GM12878 (cell line): ENCODE measurements at regions not wholly inside any gene's neighbourhood (a gene's known extent, or its start where the extent isn't known, plus 50 kb on each side); places are given as distances from the start of the nearest gene placed in this dataset.

Experiments used
- ATAC-seq: fragments of 200-7000 bp; cut with Tn5 transposase; 3 replicates; pipeline ENCODE4 v1.9.1; 2020; ENCODE audit warnings: mild to moderate bottlenecking, moderate library complexity
- BruUV-seq: library from RNA; stranded (reverse); fragments of 400-500 nt; replicated peaks from 2 replicates; lab custom pipeline; 2021; lab: Mats Ljungman, UMichigan
- CTCF ChIA-PET: fragments of 300-600 bp; sonication (Branson Sonifier 250); formaldehyde crosslinking; extraction: SDS; loops from one replicate; lab custom pipeline; 2021; ENCODE audit warnings: inconsistent platforms; lab: Yijun Ruan, JAX
- POLR2A ChIA-PET: fragments of 350-600 bp; formaldehyde crosslinking; extraction: SDS; loops from one replicate; lab custom pipeline; 2021; ENCODE audit warnings: inconsistent platforms; lab: Charles Lee
- RAD21 ChIA-PET: fragments of 300-600 bp; sonication (Branson Sonifier 250); formaldehyde crosslinking; loops from one replicate; lab custom pipeline; 2023; ENCODE audit warnings: antibody characterized with exemption; ENCODE audit not compliant: unreplicated experiment; lab: Charles Lee
- SMC1A ChIA-PET: fragments of 300-600 bp; sonication (Branson Sonifier 250); formaldehyde crosslinking; loops from one replicate; lab custom pipeline; 2023; ENCODE audit not compliant: unreplicated experiment, uncharacterized antibody; lab: Charles Lee
- DNase-seq: peaks from one replicate; pipeline ENCODE4 v3.0.0-alpha.2; 2011; ENCODE audit warnings: low read depth, low spot score
- FAIRE-seq: peaks from 3 replicates; lab custom pipeline; 2011; peaks lifted over from hg19 to GRCh38; lab: Jason Lieb, UNC
- H2AFZ ChIP-seq: 2 replicates; pipeline ENCODE4 v1.6.0; 2011; ENCODE audit warnings: low read depth, low read length, control low read depth; ENCODE audit not compliant: control insufficient read depth
- H3K27ac ChIP-seq: 2 replicates; pipeline ENCODE4 v1.5.1; 2011; ENCODE audit warnings: control low read depth; ENCODE audit not compliant: control insufficient read depth, insufficient read depth
- H3K27me3 ChIP-seq, 2 experiments: replicated peaks in 1 of 2; 2 replicates each; pipeline versions ENCODE4 v1.6.0 to v1.6.1; 2011; ENCODE audit warnings: low read length in 1 of 2; ENCODE audit not compliant: control insufficient read depth in 2 of 2, insufficient read depth in 2 of 2
- H3K36me3 ChIP-seq, 2 experiments: 2 replicates each; pipeline ENCODE4 v1.5.1; 2011; ENCODE audit warnings: low read length in 1 of 2; ENCODE audit not compliant: control insufficient read depth in 2 of 2, insufficient read depth in 2 of 2
- H3K4me1 ChIP-seq: 2 replicates; pipeline ENCODE4 v1.6.1; 2011; ENCODE audit warnings: mild to moderate bottlenecking, low read length, moderate library complexity, mixed read lengths; ENCODE audit not compliant: control insufficient read depth, insufficient read depth
- H3K4me2 ChIP-seq: 2 replicates; pipeline ENCODE4 v1.6.0; 2011; ENCODE audit warnings: control low read depth; ENCODE audit not compliant: control insufficient read depth, insufficient read depth
- H3K4me3 ChIP-seq: fragments of 200-600 bp; sonication (generic); 2 replicates; pipeline ENCODE4 v1.5.1; 2016
- H3K79me2 ChIP-seq: 2 replicates; pipeline ENCODE4 v1.6.0; 2011; ENCODE audit warnings: low read length; ENCODE audit not compliant: control insufficient read depth, insufficient read depth
- H3K9ac ChIP-seq: 2 replicates; pipeline ENCODE4 v1.8.0; 2011; ENCODE audit warnings: low read length, control low read depth, mixed read lengths; ENCODE audit not compliant: control insufficient read depth, insufficient read depth
- H3K9me3 ChIP-seq: replicated peaks from 3 replicates; pipeline ENCODE4 v1.5.1; 2011; ENCODE audit warnings: mild to moderate bottlenecking, low read length; ENCODE audit not compliant: control insufficient read depth, insufficient read depth
- H4K20me1 ChIP-seq: 2 replicates; pipeline ENCODE4 v1.6.0; 2011; ENCODE audit not compliant: control insufficient read depth, insufficient read depth
- CBX5 ChIP-seq: sonication (generic); IDR thresholded peaks from 2 replicates; pipeline ENCODE4 v1.6.1; 2016; ENCODE audit warnings: low read depth, moderate library complexity, mild to moderate bottlenecking, inconsistent platforms
- ETV6 ChIP-seq, 2 experiments: fragments of 450-650 bp in 1 of 2; IDR thresholded peaks in 1 of 2; conservative IDR thresholded peaks in 1 of 2; 2 replicates each; pipeline ENCODE4 v1.6.1; 2014; ENCODE audit warnings: antibody characterized with exemption in 1 of 2, borderline replicate concordance in 1 of 2, low read depth in 1 of 2, mild to moderate bottlenecking in 1 of 2, moderate library complexity in 1 of 2
- MXI1 ChIP-seq: fragments of 150-350 bp; IDR thresholded peaks from 2 replicates; pipeline ENCODE4 v1.6.1; 2011; ENCODE audit warnings: low read depth, mild to moderate bottlenecking, inconsistent platforms, low read length, improper control_type of control experiment
- NR2F1 ChIP-seq: fragments of 450-650 bp; conservative IDR thresholded peaks from 2 replicates; pipeline ENCODE4 v1.6.1; 2017; ENCODE audit warnings: mild to moderate bottlenecking
- RUNX3 ChIP-seq: IDR thresholded peaks from 2 replicates; pipeline ENCODE4 v1.6.1; 2012; ENCODE audit warnings: low read length, inconsistent platforms
- TAF1 ChIP-seq: IDR thresholded peaks from 2 replicates; pipeline ENCODE4 v1.6.1; 2011; ENCODE audit warnings: mild to moderate bottlenecking, low read depth, low read length, borderline replicate concordance
- ZNF24 ChIP-seq: fragments of 450-650 bp; IDR thresholded peaks from 2 replicates; pipeline ENCODE4 v1.6.1; 2017; ENCODE audit warnings: antibody characterized with exemption, mild to moderate bottlenecking
- WGBS: methylation state at CpG from one replicate; pipeline ENCODE4 v1.1.6; 2016; ENCODE audit warnings: low lambda C conversion rate; ENCODE audit not compliant: insufficient replicate concordance, insufficient coverage; ENCODE audit errors: missing lambda C conversion rate; 5-methylcytosine and 5-hydroxymethylcytosine counted together
- in situ Hi-C: fragments of 300-500 bp; cut with MboI; formaldehyde crosslinking; loops from 9 replicates; pipeline ENCODE4 v1.14.3; 2018; ENCODE audit warnings: mixed read lengths
- intact Hi-C: fragments of 100-400 bp; cut with micrococcal nuclease; formaldehyde crosslinking; loops from one replicate; pipeline ENCODE4 v1.14.2; 2022; ENCODE audit not compliant: unreplicated experiment

- TF ChIP-seq ZNF24 = no peak
- TF ChIP-seq RUNX3 = no peak
- TF ChIP-seq NR2F1 = no peak
- TF ChIP-seq MXI1 = no peak
Observed at GRCh38 chr1:87269921-87270320, 58.8 kb upstream of the LMO4 start (continued).

- TF ChIP-seq ETV6 (conservative IDR thresholded peaks at IDR 0.05 in 1 of 2, IDR thresholded peaks at IDR 0.05 in 1 of 2; ENCODE audit: borderline replicate concordance in 1 of 2, low read depth in 1 of 2) (no peak), TAF1 (no peak), CBX5 (no peak)
- ATAC-seq (no peak), FAIRE-seq (no peak), DNase-seq (no peak)
- no peaks in the 10 kb centered on the region for H3K79me2 ChIP-seq
- 6% methylated on average over 1 of the region's 1 CpG for WGBS
- no peak overlapping the region for H3K4me3 ChIP-seq
- no peak overlapping the region for H3K9ac ChIP-seq
- BruUV-seq = no TSS peak
- no peak overlapping the region for H3K27ac ChIP-seq
- ChIA-PET SMC1A (no interaction called here), POLR2A (interaction anchor here (0.7 kb wide), 1 partner anchor 281 kb away, joined by 3 read pairs; no protein-coding TSS in a partner anchor), RAD21 (no interaction called here), CTCF (no interaction called here)
- intact Hi-C loops = no loop called here
- H3K4me1 ChIP-seq = no peaks in the 10 kb centered on the region
- no peak overlapping the region for H3K4me2 ChIP-seq
- no peak overlapping the region for H2AFZ ChIP-seq
- H3K27me3 ChIP-seq = 0 out of 4 replicates have a peak, but pooled peaks cover 0 to 5% of the 10 kb centered on the region in 2 experiments
- in situ Hi-C loops = no loop called here
- no peaks in the 10 kb centered on the region for H4K20me1 ChIP-seq
- H3K36me3 ChIP-seq = no peaks in the 10 kb centered on the region
- H3K9me3 ChIP-seq = no peaks in the 10 kb centered on the region
Observed at GRCh38 chr1:87273291-87273690, 55.4 kb upstream of the LMO4 start.
